Stomach (tissue), 4 donors: ENCODE measurements at regions not wholly inside any gene's neighbourhood (a gene's known extent, or its start where the extent isn't known, plus 50 kb on each side); places are given as distances from the start of the nearest gene placed in this dataset.
"Not testable (repeated sequence)": the region's sequence is repeated elsewhere in the genome, so short reads cannot be mapped to it uniquely, and the experiment has no call there.

Experiments
- CTCF ChIP-seq, 7 experiments: fragments of 450-650 bp in 4 of 7; fragments of 200-600 bp in 3 of 7; sonication (generic) in 3 of 7; IDR thresholded peaks; one replicate each; pipeline ENCODE4 v1.5.1; 2016 to 2019; ENCODE audit warnings: antibody characterized with exemption in 7 of 7, control low read depth in 2 of 7, mild to moderate bottlenecking in 1 of 7
- EP300 ChIP-seq: sonication (generic); formaldehyde crosslinking; IDR thresholded peaks from one replicate; pipeline ENCODE4 v1.6.1; 2017; ENCODE audit warnings: antibody characterized with exemption
- POLR2A ChIP-seq, 4 donors: fragments of 450-650 bp; IDR thresholded peaks; one replicate each; pipeline ENCODE4 v1.6.1; 2016; ENCODE audit warnings: antibody characterized with exemption in 4 of 4, control low read depth in 2 of 4, mild to moderate bottlenecking in 1 of 4, moderate library complexity in 1 of 4
- POLR2AphosphoS5 ChIP-seq, 3 donors: sonication (generic); formaldehyde crosslinking; IDR thresholded peaks; one replicate each; pipeline ENCODE4 v1.6.1; 2016; ENCODE audit warnings: antibody characterized with exemption in 3 of 3

- not testable (repeated sequence) for TF ChIP-seq CTCF (IDR thresholded peaks at IDR 0.05); POLR2AphosphoS5 (IDR thresholded peaks at IDR 0.05); EP300; POLR2A (IDR thresholded peaks at IDR 0.05)
These were observed 220.9 kb upstream of the VKORC1L1 start for GRCh38 chr7:65651826-65652592.
